8988T (cell line): ENCODE measurements at regions not wholly inside any gene's neighbourhood (a gene's known extent, or its start where the extent isn't known, plus 50 kb on each side); places are given as distances from the start of the nearest gene placed in this dataset.

Source experiments
- DNase-seq: peaks from one replicate; pipeline ENCODE4 v3.0.0; 2011

GRCh38 chr6:144739873-144740272 is 454.7 kb downstream of the UTRN start:
- no peak for DNase-seq

GRCh38 chr6:144741659-144742058 is 456.5 kb downstream of the UTRN start:
- no peak for DNase-seq

DNA sequence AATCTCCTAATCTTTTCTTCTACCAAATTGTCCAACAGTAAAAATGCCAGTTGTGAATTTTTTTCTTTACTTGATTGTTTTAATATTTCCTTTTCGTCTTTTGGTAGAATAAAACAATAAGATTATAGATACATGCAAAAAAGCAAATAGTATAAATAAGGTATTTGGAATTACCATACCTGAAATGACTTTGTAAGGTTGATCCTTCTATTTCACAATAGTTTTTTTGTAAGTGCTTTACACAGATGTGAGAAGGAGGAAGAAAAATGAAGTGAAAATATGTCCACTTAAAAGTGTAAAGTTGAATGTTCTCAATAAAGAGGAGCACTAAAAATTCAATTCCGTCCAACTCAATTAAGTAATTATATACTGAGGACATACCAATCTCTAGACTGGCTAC is 457.6 kb downstream of the UTRN start:
- DNase-seq = no peak

DNA sequence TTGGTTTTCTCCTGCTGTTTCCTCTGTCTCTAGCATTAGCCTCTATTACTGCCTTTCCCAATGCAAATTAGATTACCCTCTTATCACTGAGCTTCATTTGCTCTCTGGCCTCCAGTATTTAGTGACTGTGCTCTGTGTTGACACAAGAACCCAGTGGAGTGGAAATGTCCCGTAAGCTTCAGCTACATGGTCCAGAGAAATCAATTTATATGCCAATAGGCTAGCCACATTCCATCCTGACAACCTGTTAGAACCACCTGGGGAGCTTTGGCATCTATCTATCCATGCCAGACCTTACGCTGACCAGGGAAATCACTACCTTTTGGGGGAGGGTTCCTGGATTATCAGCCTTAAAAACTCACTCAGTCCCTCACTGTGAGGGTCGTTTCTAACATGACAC is 459.6 kb downstream of the UTRN start:
- DNase-seq = no peak

GRCh38 chr6:144745439-144745838 is 460.3 kb downstream of the UTRN start:
- no peak for DNase-seq

- no peak for DNase-seq
These were observed 461.9 kb downstream of the UTRN start for GRCh38 chr6:144746902-144747469.

- DNase-seq = no peak
These were observed 464.1 kb downstream of the UTRN start for GRCh38 chr6:144749263-144749662.

- no peak for DNase-seq
These were observed 468.0 kb downstream of the UTRN start for GRCh38 chr6:144753023-144753705.

- DNase-seq = no peak
These were observed 471.3 kb downstream of the UTRN start for GRCh38 chr6:144756469-144756868.

GRCh38 chr6:144757299-144757698 is 472.2 kb downstream of the UTRN start:
- no peak for DNase-seq

DNA sequence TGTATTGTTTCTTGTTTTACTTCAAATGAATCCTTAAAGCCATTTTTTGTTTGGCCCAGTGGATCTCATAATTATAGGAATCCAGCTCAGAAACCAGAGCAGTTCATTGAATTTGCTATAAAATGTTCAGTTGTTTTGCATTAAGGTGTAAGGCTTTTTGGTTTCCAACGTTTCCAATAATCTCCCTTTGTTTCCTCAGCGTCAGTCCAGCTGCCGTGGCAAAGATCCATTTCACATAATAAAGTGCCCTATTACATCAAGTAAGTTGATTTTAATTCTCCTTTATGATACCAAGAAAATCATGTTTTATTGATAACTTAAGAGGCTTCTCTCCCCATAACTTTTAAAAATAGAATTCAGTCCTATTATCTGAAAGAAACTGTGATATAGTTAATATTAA is 472.6 kb downstream of the UTRN start:
- DNase-seq = no peak

DNA sequence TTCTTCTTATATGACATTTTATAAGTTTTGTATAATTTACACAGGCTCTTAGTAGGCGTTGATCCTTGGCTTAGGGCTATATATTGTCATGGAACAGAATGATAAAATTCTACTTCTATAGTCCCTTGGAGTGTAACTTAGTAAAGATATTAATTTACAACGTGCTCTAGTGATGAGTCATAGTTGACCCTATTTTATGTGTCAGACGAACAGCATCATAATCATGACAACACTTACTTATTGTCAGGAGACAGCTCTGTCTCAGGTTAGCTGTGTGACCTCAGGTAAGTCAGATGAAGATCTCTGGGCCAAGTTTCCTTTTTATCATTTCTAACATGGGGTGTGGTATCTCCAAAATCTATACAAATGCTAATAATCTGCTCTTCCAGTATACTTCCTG is 473.5 kb downstream of the UTRN start:
- DNase-seq = no peak

DNA sequence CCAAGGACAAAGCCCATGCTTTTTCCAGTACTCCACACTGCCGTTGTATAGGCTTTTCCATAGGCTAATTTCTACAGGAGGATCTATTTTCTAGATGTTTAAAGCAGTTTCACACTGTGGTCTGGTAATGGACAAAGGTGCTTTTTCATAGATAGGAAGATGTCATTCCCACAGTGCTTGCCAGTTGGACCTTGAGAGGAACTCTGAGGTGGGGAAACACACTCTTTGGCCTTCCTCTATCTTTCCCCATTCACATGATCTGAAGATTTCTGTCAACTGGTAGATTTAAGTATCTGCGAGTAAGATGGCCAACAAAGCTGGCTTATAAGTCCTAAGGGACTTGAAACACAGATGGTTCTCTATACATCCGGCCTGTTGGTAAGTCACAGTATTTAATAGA is 477.3 kb downstream of the UTRN start:
- DNase-seq = no peak

- DNase-seq = no peak
These were observed 481.9 kb downstream of the UTRN start for GRCh38 chr6:144767051-144767450.

- DNase-seq = no peak
These were observed 483.5 kb downstream of the UTRN start for GRCh38 chr6:144768551-144769075.

- DNase-seq = no peak
These were observed 484.0 kb downstream of the UTRN start for GRCh38 chr6:144769142-144769541.

DNA sequence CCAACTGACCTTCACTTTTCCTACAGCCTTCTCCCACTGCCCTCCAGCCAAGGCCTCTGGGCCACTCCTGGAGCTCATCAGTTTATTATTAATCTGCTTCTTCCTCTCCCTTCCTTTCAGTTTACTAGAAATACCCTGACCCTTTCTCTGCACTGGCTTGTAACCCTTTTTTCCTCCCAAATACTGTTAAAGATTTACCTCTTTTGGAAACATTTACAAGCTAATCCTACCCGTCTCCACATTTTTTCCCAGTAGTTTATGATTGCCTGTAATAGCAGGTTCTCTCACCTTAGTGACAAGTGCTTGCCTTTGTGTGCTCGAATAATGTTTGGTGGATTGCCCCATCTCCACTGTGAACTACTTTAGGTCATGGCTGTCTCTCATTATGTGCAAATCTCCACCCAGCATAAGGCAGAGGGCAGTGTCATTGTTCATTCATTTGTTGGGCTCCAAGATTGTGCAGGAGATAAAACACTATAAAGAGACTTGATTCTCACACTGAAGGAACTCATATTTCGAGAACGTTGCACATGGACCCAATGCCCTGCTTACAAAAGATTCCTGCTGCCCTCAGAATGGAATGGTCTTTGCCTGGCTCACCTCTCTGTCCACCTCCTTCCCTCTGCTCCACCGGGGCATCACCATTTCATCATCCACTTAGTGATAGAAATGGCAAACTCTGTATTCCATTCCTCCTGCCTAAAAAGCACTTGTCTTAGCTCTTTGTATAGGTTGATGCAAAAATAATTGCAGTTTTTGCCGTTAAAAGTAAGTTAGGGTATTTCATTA is 491.1 kb downstream of the UTRN start:
- DNase-seq = no peak

GRCh38 chr6:144777249-144777648 is 492.1 kb downstream of the UTRN start:
- no peak for DNase-seq

DNA sequence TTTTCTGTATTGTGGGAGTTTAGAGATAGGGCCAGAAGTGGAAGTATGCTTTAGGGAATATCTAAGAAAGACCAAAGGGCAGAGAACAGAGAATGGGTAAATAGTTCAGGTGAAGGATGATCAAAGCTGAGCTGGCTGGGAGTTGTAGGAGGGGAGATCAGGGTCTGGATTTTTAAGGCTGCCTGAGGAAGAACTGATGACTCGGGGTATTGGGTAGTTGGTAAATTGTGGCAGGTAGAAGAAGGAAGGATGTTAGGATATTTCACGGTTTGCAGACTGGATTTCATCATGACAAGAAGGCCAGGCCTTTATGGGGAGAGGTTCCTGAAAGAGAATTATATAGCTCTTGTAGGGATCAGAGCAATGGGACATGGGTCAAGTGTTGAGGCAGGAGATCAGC is 492.9 kb downstream of the UTRN start:
- DNase-seq = no peak

DNA sequence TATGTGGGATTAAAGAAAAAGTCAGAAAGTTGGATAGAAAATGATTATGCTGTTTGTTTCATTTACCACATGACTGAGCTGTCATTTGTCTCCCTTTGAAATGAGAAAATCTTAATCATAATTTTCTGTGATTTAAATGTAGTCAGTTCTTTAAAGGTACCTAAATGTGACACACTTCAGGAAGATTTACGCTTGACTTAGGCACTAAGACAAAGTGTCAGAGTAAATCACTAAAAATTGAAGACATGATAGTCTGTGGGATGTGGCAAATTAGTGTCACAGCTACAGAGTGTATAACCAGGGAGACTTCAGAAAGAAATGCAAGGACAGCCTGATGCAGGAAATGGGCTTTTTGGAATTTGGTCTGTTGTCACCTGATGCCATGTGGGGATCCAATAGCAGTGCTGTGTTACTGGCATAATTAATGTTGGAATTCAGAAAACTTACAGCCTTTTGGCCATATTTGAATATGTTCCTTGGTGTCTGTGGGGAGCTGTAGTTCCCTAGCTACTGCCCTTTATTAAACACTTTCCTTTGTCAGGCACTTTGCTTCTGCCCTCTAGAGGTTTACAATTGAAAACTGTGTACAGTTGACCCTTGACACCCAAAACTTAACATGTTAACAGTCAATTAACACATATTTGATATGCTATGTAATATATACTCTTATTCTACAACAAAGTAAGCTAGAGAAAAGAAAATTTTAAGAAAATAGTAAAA is 493.8 kb downstream of the UTRN start:
- DNase-seq = no peak

DNA sequence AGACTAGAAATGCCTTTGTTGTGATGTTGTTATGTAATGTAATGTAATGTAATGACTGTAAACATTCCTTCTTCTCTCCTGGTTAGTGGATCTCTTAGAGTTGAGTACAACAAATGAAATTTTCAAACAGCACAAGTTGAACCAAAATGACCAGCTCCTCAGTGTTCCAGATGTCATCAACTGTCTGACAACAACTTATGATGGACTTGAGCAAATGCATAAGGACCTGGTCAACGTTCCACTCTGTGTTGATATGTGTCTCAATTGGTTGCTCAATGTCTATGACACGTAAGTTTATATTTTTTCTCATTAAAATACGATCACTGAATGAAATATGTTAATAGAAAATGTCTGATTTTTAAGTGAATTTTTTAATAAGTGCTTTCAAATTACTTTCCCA is 496.7 kb downstream of the UTRN start:
- no peak for DNase-seq

- no peak for DNase-seq
These were observed 497.5 kb downstream of the UTRN start for GRCh38 chr6:144782634-144783033.

DNA sequence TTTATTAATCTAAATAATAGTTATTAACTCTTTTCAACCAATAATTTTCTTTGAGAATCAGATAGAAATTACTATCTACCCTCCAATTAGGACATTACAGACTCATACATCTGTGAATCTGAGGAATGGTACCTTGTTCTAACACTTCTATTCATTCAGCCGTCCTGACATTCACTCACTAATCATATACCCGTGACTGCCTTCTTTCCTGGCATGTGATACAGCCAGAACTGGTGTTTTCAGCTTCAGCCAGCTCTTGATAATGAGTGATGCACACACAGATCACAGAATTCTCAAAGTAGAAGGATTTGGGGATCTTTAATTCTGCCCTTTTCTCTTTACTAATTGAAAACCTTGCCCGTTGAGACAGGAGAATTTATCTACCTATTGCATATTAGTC is 499.9 kb downstream of the UTRN start:
- no peak for DNase-seq
